Left lung (tissue), 4 donors: ENCODE measurements at regions not wholly inside any gene's neighbourhood (a gene's known extent, or its start where the extent isn't known, plus 50 kb on each side); places are given as distances from the start of the nearest gene placed in this dataset.

ENCODE experiments used
- ATAC-seq: fragments of 200-7000 bp; cut with Tn5 transposase; one replicate; pipeline ENCODE4 v1.9.1; 2020; ENCODE audit warnings: moderate library complexity
- DNase-seq, 4 donors: peaks; one replicate each; pipeline ENCODE4 v3.0.0-alpha.2; 2013 to 2020
- H3K27ac ChIP-seq, 2 donors: fragments of 200-600 bp; sonication (generic) in 1 of 2; one replicate each; pipeline versions ENCODE4 v1.5.0 to v1.8.0; 2020 to 2021
- H3K27me3 ChIP-seq, 2 donors: fragments of 200-600 bp; sonication (generic) in 1 of 2; one replicate each; pipeline versions ENCODE4 v1.5.0 to v1.8.0; 2020 to 2021
- H3K36me3 ChIP-seq, 2 donors: fragments of 200-600 bp; sonication (generic) in 1 of 2; one replicate each; pipeline versions ENCODE4 v1.5.0 to v1.8.0; 2020 to 2021
- H3K4me1 ChIP-seq, 2 donors: fragments of 200-600 bp; one replicate each; pipeline ENCODE4 v1.8.0; 2021
- H3K4me3 ChIP-seq, 2 donors: fragments of 200-600 bp; sonication (generic) in 1 of 2; one replicate each; pipeline versions ENCODE4 v1.5.0 to v1.8.0; 2020 to 2021; ENCODE audit warnings: mild to moderate bottlenecking in 1 of 2
- H3K9me3 ChIP-seq, 2 donors: fragments of 200-600 bp; sonication (generic) in 1 of 2; one replicate each; pipeline versions ENCODE4 v1.5.0 to v1.8.0; 2020 to 2021
- intact Hi-C, 2 donors: fragments of 100-400 bp; cut with DNase I; formaldehyde crosslinking; loops; one replicate each; pipeline versions ENCODE4 v1.11.2 to v1.14.2; 2022
- TF ChIP-seq, protein P1 (sequence below), 2 donors: fragments of 200-600 bp; sonication (generic) in 1 of 2; IDR thresholded peaks; one replicate each; pipeline versions ENCODE4 v1.5.0 to v1.8.0; 2021; ENCODE audit warnings: antibody characterized with exemption in 2 of 2
- donor health status: DM: no; HTN: yes; CAD: no.
- donor health status: DM: no; HTN: no; CAD: no.

DNA sequence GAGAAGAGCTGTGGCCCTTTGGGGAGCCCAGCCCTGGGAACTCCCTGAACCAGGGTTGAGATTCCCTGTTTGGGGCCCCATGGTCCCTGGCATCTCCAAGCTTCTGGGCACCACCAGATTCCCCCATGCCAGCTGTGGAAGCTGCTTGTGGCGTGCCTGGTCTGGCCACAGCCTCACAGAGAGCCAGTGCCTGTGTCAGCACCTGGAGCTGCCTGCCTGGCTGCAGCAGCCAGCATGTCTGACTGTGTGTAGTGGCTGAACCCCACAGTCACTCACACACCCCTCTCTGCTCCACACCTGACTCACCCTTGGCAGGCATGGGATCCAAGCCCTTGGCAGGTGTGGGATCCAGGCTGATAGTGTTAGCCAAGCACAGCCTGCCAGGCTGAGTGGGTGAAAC is 97.2 kb upstream of the GALNTL6 start:
- H3K4me3 ChIP-seq, result no peak overlapping the region
- intact Hi-C loops, result no loop called here
- no peak for ATAC-seq
- peaks cover 0 to 22% of the 10 kb centered on the region in 2 donors for H3K9me3 ChIP-seq
- TF ChIP-seq, protein P1, sequence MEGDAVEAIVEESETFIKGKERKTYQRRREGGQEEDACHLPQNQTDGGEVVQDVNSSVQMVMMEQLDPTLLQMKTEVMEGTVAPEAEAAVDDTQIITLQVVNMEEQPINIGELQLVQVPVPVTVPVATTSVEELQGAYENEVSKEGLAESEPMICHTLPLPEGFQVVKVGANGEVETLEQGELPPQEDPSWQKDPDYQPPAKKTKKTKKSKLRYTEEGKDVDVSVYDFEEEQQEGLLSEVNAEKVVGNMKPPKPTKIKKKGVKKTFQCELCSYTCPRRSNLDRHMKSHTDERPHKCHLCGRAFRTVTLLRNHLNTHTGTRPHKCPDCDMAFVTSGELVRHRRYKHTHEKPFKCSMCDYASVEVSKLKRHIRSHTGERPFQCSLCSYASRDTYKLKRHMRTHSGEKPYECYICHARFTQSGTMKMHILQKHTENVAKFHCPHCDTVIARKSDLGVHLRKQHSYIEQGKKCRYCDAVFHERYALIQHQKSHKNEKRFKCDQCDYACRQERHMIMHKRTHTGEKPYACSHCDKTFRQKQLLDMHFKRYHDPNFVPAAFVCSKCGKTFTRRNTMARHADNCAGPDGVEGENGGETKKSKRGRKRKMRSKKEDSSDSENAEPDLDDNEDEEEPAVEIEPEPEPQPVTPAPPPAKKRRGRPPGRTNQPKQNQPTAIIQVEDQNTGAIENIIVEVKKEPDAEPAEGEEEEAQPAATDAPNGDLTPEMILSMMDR (IDR thresholded peaks at IDR 0.05), result no peak
- H3K36me3 ChIP-seq, result no peaks in the 10 kb centered on the region
- no peaks in the 10 kb centered on the region for H3K4me1 ChIP-seq
- no peaks in the 10 kb centered on the region for H3K27me3 ChIP-seq
- no peak for DNase-seq
- H3K27ac ChIP-seq, result no peak overlapping the region

DNA sequence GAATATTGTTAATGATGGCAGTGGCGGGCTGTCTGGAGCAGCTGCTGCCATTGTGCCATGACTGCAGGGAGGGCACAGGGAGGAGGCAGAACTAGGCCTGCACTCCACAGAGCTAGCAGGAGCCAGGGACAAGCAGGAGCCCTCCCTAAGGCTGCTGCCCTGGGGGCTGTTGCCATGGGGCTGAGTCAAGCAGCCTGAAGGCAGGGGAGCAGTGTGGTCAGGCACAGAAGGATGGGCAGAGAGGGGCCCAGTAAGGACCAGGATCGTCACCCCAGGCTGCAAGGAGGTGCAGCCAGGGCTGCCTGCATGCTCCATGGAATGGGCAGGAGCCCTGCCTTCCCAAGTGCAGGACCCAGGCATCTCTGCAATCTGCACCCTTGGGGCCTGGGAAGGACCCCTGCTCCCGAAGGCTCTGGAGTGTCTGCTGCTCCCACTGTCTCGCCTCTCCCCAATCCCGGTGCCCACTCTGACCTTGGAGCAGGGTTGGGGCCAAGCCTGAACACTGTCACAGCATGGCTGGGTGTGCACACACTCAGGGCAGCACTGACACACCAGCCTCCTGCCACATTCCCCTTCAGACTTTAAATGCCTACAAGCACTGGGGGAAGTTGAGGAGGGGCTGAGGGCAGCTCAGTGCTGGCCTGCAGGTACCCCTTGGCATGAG is 98.3 kb upstream of the GALNTL6 start:
- intact Hi-C loops, result no loop called here
- no peaks in the 10 kb centered on the region for H3K4me1 ChIP-seq
- H3K27me3 ChIP-seq, result no peaks in the 10 kb centered on the region
- TF ChIP-seq, protein P1 (IDR thresholded peaks at IDR 0.05), result no peak
- no peak for DNase-seq
- H3K9me3 ChIP-seq, result peaks cover 0 to 22% of the 10 kb centered on the region in 2 donors
- no peaks in the 10 kb centered on the region for H3K36me3 ChIP-seq
- no peak overlapping the region for H3K4me3 ChIP-seq
- no peak for ATAC-seq
- H3K27ac ChIP-seq, result no peak overlapping the region

DNA sequence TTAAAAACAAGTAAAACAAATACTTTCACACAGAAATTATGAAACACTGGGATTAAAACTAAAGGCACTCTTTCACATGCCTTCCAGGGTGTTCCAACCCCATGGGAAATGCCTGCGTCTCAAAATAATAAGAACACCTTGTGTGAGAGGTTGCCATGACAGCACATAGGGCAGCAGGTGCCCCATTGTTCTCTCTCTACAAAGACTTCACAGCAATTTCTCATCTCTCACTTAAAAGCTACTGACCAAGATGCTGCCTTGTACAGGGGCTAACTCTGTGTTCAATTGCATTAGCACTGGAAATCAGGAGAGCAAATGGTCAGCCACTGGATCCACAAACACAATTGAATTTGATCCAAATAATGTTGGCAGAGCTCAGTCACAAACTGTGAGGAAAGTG is 102.5 kb upstream of the GALNTL6 start:
- H3K9me3 ChIP-seq, result peaks cover 0 to 13% of the 10 kb centered on the region in 2 donors
- intact Hi-C loops, result no loop called here
- H3K36me3 ChIP-seq, result no peaks in the 10 kb centered on the region
- TF ChIP-seq, protein P1 (IDR thresholded peaks at IDR 0.05), result no peak
- no peak overlapping the region for H3K27ac ChIP-seq
- no peaks in the 10 kb centered on the region for H3K4me1 ChIP-seq
- no peak overlapping the region for H3K4me3 ChIP-seq
- no peaks in the 10 kb centered on the region for H3K27me3 ChIP-seq
- no peak for DNase-seq
- ATAC-seq, result no peak

DNA sequence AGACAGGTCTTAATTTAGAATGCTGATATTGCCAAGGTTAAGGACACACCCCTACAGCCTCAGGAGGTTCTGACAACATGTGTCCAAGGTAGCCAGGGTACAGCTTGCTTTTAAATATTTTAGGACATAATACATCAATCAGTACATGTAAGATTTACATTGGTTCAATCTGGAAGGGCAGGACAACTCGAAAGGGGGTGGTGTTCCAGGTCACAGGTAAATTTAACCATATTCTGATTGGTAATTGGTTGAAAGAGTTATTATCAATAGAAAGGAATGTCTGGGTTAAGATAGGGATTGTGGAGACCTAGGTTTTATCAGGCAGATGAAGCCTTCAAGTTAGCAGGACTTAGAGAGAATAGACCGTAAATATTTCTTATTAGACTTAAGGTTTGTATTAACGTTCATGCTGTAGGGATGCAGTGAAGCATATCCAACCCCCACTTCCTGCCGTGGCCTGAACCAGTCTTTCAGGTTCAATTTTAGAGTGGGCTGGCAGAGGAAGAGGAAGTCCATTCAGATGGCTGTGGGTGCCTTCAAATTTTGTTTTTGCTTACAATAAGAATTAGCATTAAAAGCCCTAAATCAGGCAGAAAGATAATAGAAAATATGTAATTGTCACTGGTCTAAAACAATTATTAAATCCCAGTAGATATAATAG is 136.5 kb upstream of the GALNTL6 start:
- intact Hi-C loops, result no loop called here
- peak in 1 of 4 donors; percentile 2 for DNase-seq
- Histone ChIP-seq H3K9me3 (no peaks in the 10 kb centered on the region), H3K27me3 (no peaks in the 10 kb centered on the region), H3K4me1 (no peaks in the 10 kb centered on the region), H3K27ac (no peak overlapping the region), H3K4me3 (no peak overlapping the region), H3K36me3 (no peaks in the 10 kb centered on the region)
- ATAC-seq, result no peak
- TF ChIP-seq, protein P1 (IDR thresholded peaks at IDR 0.05), result no peak

DNA sequence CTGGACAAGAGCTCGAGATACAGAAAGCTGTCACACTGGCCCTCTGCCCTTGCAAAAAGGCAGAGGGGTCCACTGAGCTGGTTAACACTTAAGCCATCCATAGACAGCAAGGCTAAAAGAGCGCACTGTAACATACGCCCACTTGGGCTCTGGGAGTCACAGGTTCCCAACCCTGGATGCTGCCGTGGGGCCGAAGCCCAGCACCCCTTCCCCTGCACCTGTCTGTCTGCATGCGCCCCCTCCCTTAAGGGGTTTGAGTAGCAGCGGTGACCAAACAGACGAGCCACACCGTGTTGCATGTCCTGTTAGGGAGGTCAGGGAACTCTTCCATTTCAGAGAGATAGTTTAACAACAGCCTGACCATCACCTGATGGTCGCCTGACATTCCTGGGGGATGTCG is 138.4 kb upstream of the GALNTL6 start:
- intact Hi-C loops, result no loop called here
- no peak overlapping the region for H3K4me3 ChIP-seq
- no peaks in the 10 kb centered on the region for H3K9me3 ChIP-seq
- TF ChIP-seq, protein P1 (IDR thresholded peaks at IDR 0.05), result no peak
- H3K27me3 ChIP-seq, result no peaks in the 10 kb centered on the region
- no peaks in the 10 kb centered on the region for H3K36me3 ChIP-seq
- no peak for DNase-seq
- no peak overlapping the region for H3K27ac ChIP-seq
- ATAC-seq, result no peak
- no peaks in the 10 kb centered on the region for H3K4me1 ChIP-seq
